ENCODE measurements at regions not wholly inside any gene's neighbourhood (a gene's known extent, or its start where the extent isn't known, plus 50 kb on each side); places are given as distances from the start of the nearest gene placed in this dataset.

GRCh38 chr4:12231098-12231497, 802.4 kb upstream of the HS3ST1 start:
- intact Hi-C loops (cut with DNase I; ENCODE audit: low total_unique reads), result no loop called here
- DNase-seq, result no peak
- WGBS, 5 donors, result 57 to 69% (median 62%) methylated on average over 6 of the region's 6 CpGs

DNA sequence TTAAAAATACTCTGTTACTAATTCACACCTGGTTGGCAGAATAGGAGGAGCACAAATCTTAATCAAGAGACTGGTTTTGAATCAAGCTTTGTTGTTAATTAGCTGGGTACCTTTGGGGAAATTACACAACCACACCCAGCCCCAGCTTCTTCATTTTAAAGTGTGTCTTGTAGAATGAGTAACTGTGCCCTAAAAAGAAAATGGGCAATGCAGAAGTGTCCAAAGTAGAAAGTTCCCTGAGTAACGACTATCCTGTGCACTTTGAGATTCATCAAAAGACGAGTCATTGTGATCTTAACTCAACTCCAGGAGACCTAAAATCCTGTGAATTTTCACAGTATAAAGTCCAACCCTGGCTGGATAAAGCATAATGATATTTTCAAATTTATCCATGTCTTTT, 792.3 kb upstream of the HS3ST1 start:
- no peaks in the 10 kb centered on the region for H3K4me1 ChIP-seq
- H3K36me3 ChIP-seq, result no peaks in the 10 kb centered on the region
- intact Hi-C loops (cut with DNase I; ENCODE audit: low total_unique reads), result no loop called here
- TF ChIP-seq POLR2AphosphoS5 (IDR thresholded peaks at IDR 0.05) (no peak), CTCF (IDR thresholded peaks at IDR 0.05 in 8 of 11, conservative IDR thresholded peaks at IDR 0.05 in 3 of 11) (no peak)
- peaks cover 0 to 4% (median 0%) of the 10 kb centered on the region in 8 donors for H3K9me3 ChIP-seq
- no peaks in the 10 kb centered on the region for H3K27me3 ChIP-seq (replicated peaks in 1 of 7)
- no peak for DNase-seq
- WGBS, 5 donors, result 70 to 88% (median 71%) methylated on average over 2 of the region's 2 CpGs
- no peak overlapping the region for H3K27ac ChIP-seq
- no peak overlapping the region for H3K4me3 ChIP-seq

More at GRCh38 chr4:12231098-12231497, 802.4 kb upstream of the HS3ST1 start:
- Histone ChIP-seq H3K36me3 (no peaks in the 10 kb centered on the region), H3K4me1 (no peaks in the 10 kb centered on the region), H3K27ac (no peak overlapping the region), H3K9me3 (peaks cover 0 to 20% (median 0%) of the 10 kb centered on the region in 8 donors), H3K27me3 (replicated peaks in 1 of 7) (no peaks in the 10 kb centered on the region), H3K4me3 (no peak overlapping the region)
- no peak for TF ChIP-seq POLR2AphosphoS5 (IDR thresholded peaks at IDR 0.05)
- TF ChIP-seq POLR2A (IDR thresholded peaks at IDR 0.05), result no peak
- TF ChIP-seq CTCF (IDR thresholded peaks at IDR 0.05 in 8 of 11, conservative IDR thresholded peaks at IDR 0.05 in 3 of 11), result no peak

DNA sequence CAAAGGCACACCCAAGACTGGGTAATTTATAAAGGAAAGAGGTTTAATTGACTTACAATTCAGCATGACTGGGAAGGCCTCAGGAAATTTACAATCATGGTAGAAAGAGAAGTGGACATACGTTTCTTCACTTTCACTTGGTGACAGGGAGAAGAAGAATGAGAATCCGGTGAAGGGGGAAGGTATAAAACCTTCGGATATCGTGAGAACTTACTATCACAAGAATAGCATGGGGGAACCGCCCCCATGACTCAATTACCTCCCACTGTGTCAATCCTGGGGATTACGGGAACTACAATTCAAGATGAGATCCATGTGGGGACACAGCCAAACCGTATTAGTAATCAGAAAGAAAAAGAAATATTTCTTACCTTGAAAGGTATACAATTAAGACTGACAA, 782.9 kb upstream of the HS3ST1 start:
- H3K9me3 ChIP-seq, result no peaks in the 10 kb centered on the region
- intact Hi-C loops (cut with DNase I; ENCODE audit: low total_unique reads), result no loop called here
- TF ChIP-seq CTCF (IDR thresholded peaks at IDR 0.05 in 8 of 11, conservative IDR thresholded peaks at IDR 0.05 in 3 of 11) (no peak), POLR2A (IDR thresholded peaks at IDR 0.05) (no peak), POLR2AphosphoS5 (IDR thresholded peaks at IDR 0.05) (no peak)
- H3K27me3 ChIP-seq (replicated peaks in 1 of 7), result no peaks in the 10 kb centered on the region
- 69 to 91% (median 76%) methylated on average over 7 of the region's 7 CpGs for WGBS, 5 donors
- no peak for DNase-seq
- no peaks in the 10 kb centered on the region for H3K36me3 ChIP-seq
- H3K27ac ChIP-seq, result no peak overlapping the region
- H3K4me3 ChIP-seq, result no peak overlapping the region
- no peaks in the 10 kb centered on the region for H3K4me1 ChIP-seq

GRCh38 chr4:12207396-12207795, 778.7 kb upstream of the HS3ST1 start:
- Histone ChIP-seq H3K27ac (no peak overlapping the region), H3K4me3 (no peak overlapping the region), H3K9me3 (no peaks in the 10 kb centered on the region), H3K4me1 (no peaks in the 10 kb centered on the region), H3K36me3 (no peaks in the 10 kb centered on the region), H3K27me3 (replicated peaks in 1 of 7) (no peaks in the 10 kb centered on the region)
- WGBS, 5 donors, result 71 to 96% (median 74%) methylated on average over 3 of the region's 3 CpGs
- TF ChIP-seq POLR2AphosphoS5 (IDR thresholded peaks at IDR 0.05) (no peak), CTCF (IDR thresholded peaks at IDR 0.05 in 8 of 11, conservative IDR thresholded peaks at IDR 0.05 in 3 of 11) (no peak)
- intact Hi-C loops (cut with DNase I; ENCODE audit: low total_unique reads), result no loop called here
- no peak for DNase-seq
